Aorta (tissue), 5 donors: ENCODE measurements at regions not wholly inside any gene's neighbourhood (a gene's known extent, or its start where the extent isn't known, plus 50 kb on each side); places are given as distances from the start of the nearest gene placed in this dataset.
"Not testable (repeated sequence)": the region's sequence is repeated elsewhere in the genome, so short reads cannot be mapped to it uniquely, and the experiment has no call there.

Source experiments
- ATAC-seq: fragments of 200-7000 bp; cut with Tn5 transposase; one replicate; pipeline ENCODE4 v1.9.1; 2022; ENCODE audit warnings: moderate library complexity; ENCODE audit not compliant: low FRiP score
- DNase-seq, 2 donors: peaks; one replicate each; pipeline ENCODE4 v3.0.0-alpha.2; 2020
- H3K27ac ChIP-seq, 2 donors: one replicate each; pipeline ENCODE4 v1.5.1; 2013; ENCODE audit warnings: low read length in 2 of 2, mild to moderate bottlenecking in 2 of 2, moderate library complexity in 2 of 2, control low read depth in 1 of 2, inconsistent platforms in 1 of 2, low read depth in 1 of 2
- H3K27me3 ChIP-seq, 2 donors: one replicate each; pipeline ENCODE4 v1.6.1; 2013; ENCODE audit warnings: control low read depth in 1 of 2, low read length in 1 of 2, mild to moderate bottlenecking in 1 of 2, moderate library complexity in 1 of 2; ENCODE audit not compliant: insufficient read depth in 2 of 2, control insufficient read depth in 1 of 2
- H3K36me3 ChIP-seq, 2 donors: one replicate each; pipeline ENCODE4 v1.6.1; 2013; ENCODE audit warnings: control low read depth in 1 of 2, low read length in 1 of 2, mild to moderate bottlenecking in 1 of 2; ENCODE audit not compliant: insufficient read depth in 2 of 2, control insufficient read depth in 1 of 2
- H3K4me1 ChIP-seq, 2 donors: one replicate each; pipeline ENCODE4 v1.6.1; 2013; ENCODE audit warnings: low read length in 2 of 2, control low read depth in 1 of 2, mild to moderate bottlenecking in 1 of 2, moderate library complexity in 1 of 2; ENCODE audit not compliant: insufficient read depth in 2 of 2, control insufficient read depth in 1 of 2
- H3K4me3 ChIP-seq, 2 donors: one replicate each; pipeline ENCODE4 v1.5.1; 2013; ENCODE audit warnings: low read length in 2 of 2, control low read depth in 1 of 2, mild to moderate bottlenecking in 1 of 2
- H3K9me3 ChIP-seq: one replicate; pipeline ENCODE4 v1.6.1; 2013; ENCODE audit warnings: mild to moderate bottlenecking, low read length; ENCODE audit not compliant: control insufficient read depth
- WGBS, 2 donors: extraction: QIAGEN DNeasy Blood & Tissue Kit; methylation state at CpG; one replicate each; pipeline ENCODE4 v1.1.7; 2013; 5-methylcytosine and 5-hydroxymethylcytosine counted together
- intact Hi-C, 2 donors: fragments of 100-400 bp; cut with DNase I; formaldehyde crosslinking; loops; one replicate each; pipeline versions ENCODE4 v1.14.2 to v1.15.0; 2022
- donor health status: healthy with polysubstance abuse.
- donor health status: Bipolar disorder and iron deficiency.
- donor health status: DM: no; HTN: no; CAD: no.
- donor health status: DM: no; HTN: no; CAD: no.
- donor health status: DM: yes; HTN: yes; CAD: no.

DNA sequence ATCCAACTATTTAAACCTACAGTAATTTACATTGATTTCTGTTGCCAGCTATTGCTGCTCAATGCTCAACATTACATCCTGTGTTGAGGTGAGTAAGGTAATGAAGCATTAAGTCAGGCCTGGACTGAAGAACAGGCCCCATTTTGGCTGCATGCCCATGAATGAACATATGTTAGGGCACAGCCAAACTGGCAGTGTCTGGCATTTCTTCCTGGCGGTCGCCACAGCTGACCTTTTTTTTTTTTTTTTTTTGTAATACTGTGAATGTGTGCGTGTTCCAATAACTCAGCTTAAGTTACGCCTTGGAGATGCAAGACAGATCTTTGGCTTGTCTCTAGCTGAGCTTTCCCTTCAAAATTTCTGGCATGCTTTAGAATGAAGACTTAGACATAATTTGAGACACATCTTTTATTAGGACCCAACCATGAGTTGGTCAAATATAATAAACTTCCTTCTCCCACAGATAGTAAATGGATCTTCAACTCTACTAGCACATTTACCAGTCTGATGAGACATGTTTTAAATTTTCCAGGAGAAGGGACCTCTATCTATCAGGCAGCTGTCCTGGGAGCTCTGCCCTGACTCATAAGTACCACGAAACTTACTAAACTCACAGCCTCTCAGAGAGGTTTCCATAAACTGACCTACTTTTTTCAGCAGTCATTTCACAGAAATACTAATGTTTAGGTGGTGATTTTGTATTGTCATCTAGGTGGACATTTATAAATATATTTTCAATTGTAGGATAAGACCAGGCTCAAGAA is 341.1 kb upstream of the RUNX1 start:
- ATAC-seq (no peak), DNase-seq (no peak)
- H3K4me3 ChIP-seq = no peak overlapping the region
- peaks cover 0 to 3% of the 10 kb centered on the region in 2 donors for H3K4me1 ChIP-seq
- no peaks in the 10 kb centered on the region for H3K9me3 ChIP-seq
- peaks cover 0 to 1% of the 10 kb centered on the region in 2 donors for H3K27me3 ChIP-seq
- WGBS, 2 donors = 20 to 28% methylated on average over 5 of the region's 5 CpGs
- no peaks in the 10 kb centered on the region for H3K36me3 ChIP-seq
- H3K27ac ChIP-seq = no peak overlapping the region
- intact Hi-C loops = no loop called here

DNA sequence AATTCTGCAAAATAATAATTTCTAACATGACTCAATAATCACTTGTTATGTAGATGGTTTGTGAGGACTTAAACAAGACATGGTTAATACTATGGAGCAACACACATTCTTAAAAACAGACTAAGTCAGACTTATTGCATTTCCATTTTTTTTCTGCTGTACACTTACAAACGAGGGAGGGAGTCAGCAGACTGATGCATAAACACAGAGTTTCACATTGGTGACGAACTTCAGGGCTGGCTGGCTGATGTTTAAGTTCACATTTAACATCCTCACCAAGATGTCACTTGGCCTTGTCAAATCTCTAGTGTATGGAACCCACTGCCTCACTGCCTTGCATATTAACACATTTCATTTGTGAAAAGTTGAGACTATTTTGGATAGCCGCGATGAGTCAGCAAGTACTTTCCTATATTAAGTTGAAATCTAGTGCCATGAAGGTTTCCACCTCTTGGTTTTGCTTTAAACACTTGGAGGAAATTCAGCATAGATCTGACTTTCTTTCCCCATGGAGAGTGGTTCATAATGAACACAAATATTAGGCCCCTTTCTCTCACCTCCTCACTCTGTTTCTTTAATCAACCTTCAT is 337.5 kb upstream of the RUNX1 start:
- peaks cover 0 to 3% of the 10 kb centered on the region in 2 donors for H3K4me1 ChIP-seq

DNA sequence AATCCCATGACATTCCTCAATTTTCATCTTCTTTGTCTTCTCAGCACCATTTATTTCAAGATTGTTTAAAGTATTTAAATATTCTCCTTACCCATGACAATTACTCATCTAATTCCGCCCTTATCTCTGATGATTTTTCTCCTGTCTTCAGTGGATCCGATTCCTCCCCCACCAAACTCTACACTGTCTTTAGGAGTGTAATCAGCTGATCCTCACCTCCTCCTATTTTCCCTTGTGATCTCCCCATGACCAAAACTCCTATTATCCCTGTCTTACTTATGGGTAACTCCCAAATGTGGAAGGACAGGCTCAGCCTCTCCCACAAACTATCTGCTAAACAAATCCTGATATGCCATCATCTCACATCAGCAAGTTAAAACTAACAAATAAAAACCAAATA is 335.3 kb upstream of the RUNX1 start:
- DNase-seq (no peak), ATAC-seq (no peak)
- intact Hi-C loops = no loop called here
- no peaks in the 10 kb centered on the region for H3K36me3 ChIP-seq
- H3K9me3 ChIP-seq = no peaks in the 10 kb centered on the region
- no peaks in the 10 kb centered on the region for H3K4me1 ChIP-seq
- no peak overlapping the region for H3K27ac ChIP-seq
- 90 to 93% methylated on average over 2 of the region's 2 CpGs for WGBS, 2 donors
- no peak overlapping the region for H3K4me3 ChIP-seq
- H3K27me3 ChIP-seq = no peaks in the 10 kb centered on the region

More for the DNA sequence above, 337.5 kb upstream of the RUNX1 start:
- Histone ChIP-seq H3K9me3 (no peaks in the 10 kb centered on the region), H3K4me3 (no peak overlapping the region), H3K36me3 (no peaks in the 10 kb centered on the region), H3K27ac (no peak overlapping the region), H3K27me3 (no peaks in the 10 kb centered on the region)
- ATAC-seq (no peak), DNase-seq (no peak)
- WGBS, 2 donors = 88 to 89% methylated on average over 4 of the region's 4 CpGs
- intact Hi-C loops = no loop called here

DNA sequence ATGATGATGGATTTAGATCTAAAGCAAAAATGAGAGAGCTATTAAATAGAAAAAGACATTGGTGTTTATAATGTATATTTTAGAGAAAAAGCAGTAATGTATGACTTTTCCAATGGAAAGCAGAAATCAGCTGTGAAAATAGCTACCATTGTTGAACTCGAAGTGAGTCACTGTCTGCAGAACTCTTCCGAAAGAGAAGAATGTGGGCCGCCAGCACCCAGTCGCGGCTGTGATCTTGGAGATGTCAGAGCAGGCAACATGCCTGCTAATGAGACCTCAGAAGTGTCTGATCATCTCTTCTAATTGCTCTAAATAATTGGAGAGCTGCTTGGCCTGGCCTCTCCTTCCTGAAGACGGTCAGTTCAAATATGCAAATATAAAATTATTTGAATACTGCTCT is 333.6 kb upstream of the RUNX1 start:
- ATAC-seq = no peak
- 87 to 90% methylated on average over 6 of the region's 6 CpGs for WGBS, 2 donors
- DNase-seq = no peak
- H3K27ac ChIP-seq = no peak overlapping the region
- no peaks in the 10 kb centered on the region for H3K36me3 ChIP-seq
- no peaks in the 10 kb centered on the region for H3K4me1 ChIP-seq
- no peak overlapping the region for H3K4me3 ChIP-seq
- intact Hi-C loops = no loop called here
- H3K27me3 ChIP-seq = no peaks in the 10 kb centered on the region
- H3K9me3 ChIP-seq = no peaks in the 10 kb centered on the region

DNA sequence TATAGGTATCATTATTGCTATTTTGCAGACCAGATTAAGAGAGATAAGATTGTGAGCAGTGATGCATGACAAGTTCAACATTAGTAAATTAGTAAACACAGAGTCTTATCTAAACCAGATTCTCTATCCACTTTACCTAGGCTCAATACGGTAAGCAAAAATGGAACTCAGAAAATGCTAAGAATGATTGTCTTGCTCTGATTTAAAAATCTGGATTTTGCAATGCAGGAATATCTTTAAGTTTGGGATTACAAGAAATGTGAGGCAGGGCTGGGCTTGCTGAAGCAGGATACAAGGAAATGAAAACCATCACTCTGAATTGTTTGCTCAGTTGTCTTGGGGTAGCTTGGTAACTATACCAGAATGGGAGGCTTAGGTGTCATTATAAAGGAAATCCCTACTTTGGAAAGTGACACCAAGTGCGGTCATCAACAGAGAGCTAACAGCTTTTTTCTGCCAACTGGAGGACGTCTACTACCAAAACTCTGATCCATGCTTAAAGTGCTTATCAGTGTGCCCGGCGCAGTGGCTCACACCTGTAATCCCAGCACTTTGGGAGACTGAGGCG is 332.7 kb upstream of the RUNX1 start:
- ATAC-seq = no peak
- DNase-seq = no peak
- intact Hi-C loops = no loop called here
- H3K27ac ChIP-seq = no peak overlapping the region
- no peaks in the 10 kb centered on the region for H3K9me3 ChIP-seq
- H3K36me3 ChIP-seq = no peaks in the 10 kb centered on the region
- WGBS, 2 donors = 75 to 77% methylated on average over 6 of the region's 6 CpGs
- no peak overlapping the region for H3K4me3 ChIP-seq
- no peaks in the 10 kb centered on the region for H3K27me3 ChIP-seq
- H3K4me1 ChIP-seq = no peaks in the 10 kb centered on the region

DNA sequence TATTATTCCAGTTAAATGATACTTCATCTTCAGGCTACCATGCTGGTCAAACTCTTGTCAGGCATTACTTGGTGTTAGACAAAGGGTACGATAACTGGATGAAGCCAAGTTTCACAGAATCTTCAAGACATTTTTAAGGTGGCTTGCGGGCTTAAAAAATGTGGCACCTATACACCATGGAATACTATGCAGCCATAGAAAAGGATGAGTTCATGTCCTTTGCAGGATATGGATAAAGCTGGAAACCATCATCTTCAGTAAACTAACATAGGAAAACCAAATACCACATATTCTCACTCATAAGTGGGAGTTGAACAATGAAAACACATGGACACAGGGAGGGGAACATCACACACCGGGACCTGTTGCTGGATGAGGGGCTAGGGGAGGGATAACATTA is 331.2 kb upstream of the RUNX1 start:
- H3K27me3 ChIP-seq, H3K9me3 ChIP-seq, intact Hi-C loops, DNase-seq, H3K36me3 ChIP-seq, H3K27ac ChIP-seq, ATAC-seq, H3K4me3 ChIP-seq, H3K4me1 ChIP-seq: not testable (repeated sequence)
- WGBS, 2 donors = 98% methylated on average over 3 of the region's 3 CpGs

DNA sequence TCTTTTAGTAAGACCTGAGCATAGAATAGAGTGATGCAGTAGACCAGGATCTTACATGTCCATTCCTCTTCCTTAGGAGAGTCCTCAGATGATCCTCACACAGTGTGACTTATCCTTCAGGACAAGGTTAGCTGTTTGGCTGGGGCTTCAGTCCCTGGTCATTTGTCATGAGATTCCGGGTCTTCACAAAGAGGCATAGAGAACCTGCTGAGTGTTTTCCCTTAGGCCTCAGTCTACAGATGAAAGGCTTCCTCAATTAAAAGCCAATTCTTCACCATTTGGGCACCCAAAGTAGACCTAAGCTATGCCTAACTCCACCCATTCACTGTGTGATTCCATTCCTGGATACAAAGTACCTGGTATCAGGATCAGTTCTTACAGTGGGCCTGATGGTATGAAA is 329.8 kb upstream of the RUNX1 start:
- Histone ChIP-seq H3K4me3 (no peak overlapping the region), H3K4me1 (no peaks in the 10 kb centered on the region), H3K9me3 (no peaks in the 10 kb centered on the region), H3K27ac (no peak overlapping the region), H3K36me3 (no peaks in the 10 kb centered on the region), H3K27me3 (no peaks in the 10 kb centered on the region)
- ATAC-seq (no peak), DNase-seq (no peak)
- 97 to 100% methylated on average over 1 of the region's 1 CpG for WGBS, 2 donors
- intact Hi-C loops = no loop called here

DNA sequence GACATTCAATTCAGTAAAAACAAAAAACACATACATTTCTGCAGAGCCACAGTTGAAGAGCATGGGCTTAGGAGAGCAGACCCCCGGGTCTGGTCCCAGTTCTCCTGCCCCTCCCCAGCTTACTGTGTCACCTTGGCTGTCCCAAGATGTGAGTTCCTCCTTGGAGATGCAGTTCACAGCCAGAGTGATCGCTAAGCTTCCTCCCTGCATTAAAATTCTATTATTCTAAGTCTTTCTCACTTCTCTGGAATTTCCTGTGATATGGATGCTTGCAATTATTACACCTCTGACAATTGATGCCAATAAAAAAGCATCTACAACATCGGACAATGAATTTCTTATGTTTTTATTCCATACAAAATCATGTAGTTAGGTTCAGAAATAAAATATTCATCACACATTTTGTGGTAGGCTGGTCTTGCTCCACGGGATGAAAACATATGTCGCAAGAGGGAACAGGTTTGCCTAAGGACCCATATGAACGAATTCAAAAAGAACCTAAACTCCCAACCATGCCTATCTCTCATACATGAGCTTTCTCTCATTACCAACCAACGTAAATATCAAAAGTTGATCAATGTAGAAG is 328.5 kb upstream of the RUNX1 start:
- intact Hi-C loops = no loop called here
- DNase-seq (no peak), ATAC-seq (no peak)
- H3K27ac ChIP-seq = no peak overlapping the region
- WGBS, 2 donors = 52 to 53% methylated on average over 7 of the region's 7 CpGs
- no peak overlapping the region for H3K4me3 ChIP-seq
- no peaks in the 10 kb centered on the region for H3K27me3 ChIP-seq
- H3K9me3 ChIP-seq = no peaks in the 10 kb centered on the region
- H3K4me1 ChIP-seq = no peaks in the 10 kb centered on the region
- no peaks in the 10 kb centered on the region for H3K36me3 ChIP-seq
